ENCODE measurements at regions not wholly inside any gene's neighbourhood (a gene's known extent, or its start where the extent isn't known, plus 50 kb on each side); places are given as distances from the start of the nearest gene placed in this dataset.
"Not testable (repeated sequence)": the region's sequence is repeated elsewhere in the genome, so short reads cannot be mapped to it uniquely, and the experiment has no call there.

DNA sequence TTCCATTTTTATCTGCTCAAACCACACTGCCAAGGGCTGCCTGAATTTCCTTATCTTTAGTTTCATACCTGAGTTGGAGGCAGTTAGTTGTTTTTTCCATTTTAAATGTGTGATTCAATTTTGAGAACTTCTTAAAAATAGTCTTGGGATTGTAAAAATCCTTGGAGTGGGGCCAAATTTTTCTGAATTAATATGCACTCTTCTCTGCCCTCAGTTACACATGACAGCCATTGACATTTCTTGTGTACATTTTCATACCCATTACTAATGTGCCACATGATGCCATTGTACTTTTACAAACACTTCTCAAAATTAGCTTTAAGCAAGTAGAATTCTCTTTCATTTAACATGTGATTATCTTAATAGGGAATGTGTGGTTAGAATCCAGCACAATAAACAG, 141.7 kb downstream of the C3orf38 start:
- DNase-seq (ENCODE audit: low spot score) = no peak

DNA sequence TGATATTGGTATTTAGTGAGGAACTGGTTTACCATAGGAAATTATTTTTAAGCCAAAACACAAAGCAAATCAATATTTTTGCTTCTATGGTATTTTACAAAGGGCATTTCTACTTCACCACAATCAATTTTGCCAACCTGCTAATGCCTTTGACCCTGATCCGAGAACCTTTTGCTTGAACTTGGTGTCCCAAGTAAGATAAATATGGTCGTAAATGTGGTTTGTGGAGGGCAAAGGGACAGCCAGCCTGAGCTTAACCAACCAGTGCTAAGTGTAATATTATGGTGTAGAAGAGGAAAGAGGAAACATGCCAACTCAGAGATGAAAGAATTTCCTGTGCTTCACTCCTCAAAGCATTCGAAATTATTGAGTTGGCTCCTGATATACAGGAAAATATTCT, 148.4 kb downstream of the C3orf38 start:
- peak; percentile 34 for DNase-seq (ENCODE audit: low spot score)

DNA sequence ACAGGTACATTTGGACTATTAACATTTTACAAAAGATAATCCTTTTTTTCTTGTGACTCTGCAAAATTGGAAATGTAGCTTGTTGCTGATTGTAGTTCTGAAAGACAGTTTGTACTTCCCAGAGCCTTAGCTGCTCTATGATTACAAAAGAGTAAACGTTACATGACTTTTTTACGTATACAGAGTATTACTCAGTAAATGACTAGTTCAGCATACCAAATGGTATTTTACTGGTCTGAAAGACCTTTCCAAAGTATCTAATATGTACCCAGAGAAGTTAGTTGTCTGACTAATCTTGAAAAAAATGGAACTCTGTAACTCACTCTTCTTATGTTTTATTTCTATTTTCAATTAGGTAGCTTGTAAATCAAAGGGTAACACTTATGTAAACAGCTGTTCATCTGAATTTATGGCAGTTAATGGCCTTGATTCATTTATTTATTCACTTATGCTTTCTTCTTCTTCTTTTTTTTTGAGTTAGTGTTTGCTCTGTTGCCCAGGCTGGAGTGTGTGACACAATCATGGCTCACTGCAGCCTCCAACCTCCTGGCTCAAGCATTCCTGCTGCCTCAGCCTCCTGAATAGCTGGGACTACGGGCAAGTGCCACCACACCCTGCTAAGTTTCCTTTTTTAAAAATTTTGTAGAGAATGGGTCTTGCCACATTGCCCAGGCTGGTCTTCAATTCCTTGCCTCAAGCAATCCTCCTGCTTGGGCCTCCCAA, 151.7 kb downstream of the C3orf38 start:
- peak; percentile 31 for DNase-seq (ENCODE audit: low spot score)

DNA sequence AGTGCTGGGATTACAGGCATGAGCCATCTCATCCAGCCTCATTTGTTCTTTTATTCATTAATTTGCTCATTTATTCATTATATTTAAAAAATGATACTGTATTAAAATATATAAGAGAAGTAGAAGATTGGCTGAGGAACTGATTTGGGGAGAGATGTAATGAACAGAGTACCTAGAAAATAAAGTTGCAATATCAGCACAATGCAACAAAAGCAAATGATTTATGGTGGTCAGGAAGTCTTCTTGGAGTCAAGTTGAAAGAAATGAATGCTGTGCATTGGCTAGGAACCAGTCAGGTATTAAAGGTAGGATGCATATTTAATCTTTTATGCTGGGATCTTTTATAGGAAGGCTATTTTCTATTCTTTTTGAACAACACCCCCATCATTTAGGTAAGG, 152.2 kb downstream of the C3orf38 start:
- no peak for DNase-seq (ENCODE audit: low spot score)

DNA sequence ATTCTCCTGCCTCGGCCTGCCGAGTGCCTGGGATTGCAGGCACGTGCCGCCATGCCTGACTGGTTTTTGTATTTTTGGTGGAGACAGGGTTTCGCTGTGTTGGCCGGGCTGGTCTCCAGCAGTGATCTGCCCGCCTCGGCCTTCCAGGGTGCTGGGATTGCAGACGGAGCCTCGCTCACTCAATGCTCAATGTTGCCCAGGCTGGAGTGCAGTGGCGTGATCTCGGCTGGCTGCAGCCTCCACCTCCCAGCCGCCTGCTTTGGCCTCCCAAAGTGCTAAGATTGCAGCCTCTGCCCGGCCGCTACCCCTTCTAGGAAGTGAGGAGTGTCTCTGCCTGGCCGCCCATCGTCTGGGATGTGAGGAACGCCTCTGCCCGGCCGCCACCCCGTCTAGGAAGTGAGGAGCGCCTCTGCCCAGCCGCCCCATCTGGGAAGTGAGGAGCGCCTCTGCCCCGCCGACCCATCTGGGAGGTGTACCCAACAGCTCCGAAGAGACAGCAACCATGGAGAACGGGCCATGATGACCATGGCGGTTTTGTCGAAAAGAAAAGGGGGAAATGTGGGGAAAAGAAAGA, 153.7 kb downstream of the C3orf38 start:
- DNase-seq (ENCODE audit: low spot score) = not testable (repeated sequence)

DNA sequence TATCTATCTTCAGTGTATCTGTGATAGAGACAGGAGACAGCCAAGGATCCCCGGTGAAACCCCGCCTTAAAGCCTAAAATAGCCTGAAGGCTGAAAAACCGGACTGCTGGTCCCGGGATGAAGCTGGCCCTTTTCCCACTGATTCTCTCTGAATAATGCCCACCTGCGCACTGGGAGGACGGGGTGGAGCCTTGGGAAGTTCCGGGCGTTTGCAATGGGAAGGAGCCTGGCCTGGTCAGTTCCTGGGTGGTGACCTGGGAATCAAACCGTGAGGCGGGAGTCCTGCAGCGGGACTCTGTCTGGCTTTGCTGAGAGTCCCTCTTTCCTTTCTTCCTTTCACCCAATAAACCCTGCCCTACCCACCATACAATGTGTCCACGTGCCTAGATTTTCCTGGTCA, 157.9 kb downstream of the C3orf38 start:
- DNase-seq (ENCODE audit: low spot score) = no peak

DNA sequence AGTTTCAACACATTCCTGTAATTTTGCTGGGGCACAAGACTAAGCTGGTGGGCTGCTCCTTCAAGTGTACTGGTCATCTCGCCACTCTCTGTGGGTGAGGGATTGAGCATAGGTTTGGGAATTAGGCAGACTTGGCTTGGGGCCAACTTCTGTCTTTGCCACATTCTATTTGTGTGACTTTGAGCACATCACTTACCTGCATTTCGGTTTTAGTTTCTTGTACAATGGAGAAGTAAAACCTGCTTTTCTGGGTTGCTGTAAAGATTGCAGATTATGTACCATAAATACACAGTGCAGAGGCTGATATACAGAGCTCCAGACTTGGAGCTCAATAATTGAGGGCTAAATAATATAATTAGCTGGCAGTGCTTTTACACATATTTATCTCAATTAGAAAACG, 162.1 kb downstream of the C3orf38 start:
- DNase-seq (ENCODE audit: low spot score) = no peak

DNA sequence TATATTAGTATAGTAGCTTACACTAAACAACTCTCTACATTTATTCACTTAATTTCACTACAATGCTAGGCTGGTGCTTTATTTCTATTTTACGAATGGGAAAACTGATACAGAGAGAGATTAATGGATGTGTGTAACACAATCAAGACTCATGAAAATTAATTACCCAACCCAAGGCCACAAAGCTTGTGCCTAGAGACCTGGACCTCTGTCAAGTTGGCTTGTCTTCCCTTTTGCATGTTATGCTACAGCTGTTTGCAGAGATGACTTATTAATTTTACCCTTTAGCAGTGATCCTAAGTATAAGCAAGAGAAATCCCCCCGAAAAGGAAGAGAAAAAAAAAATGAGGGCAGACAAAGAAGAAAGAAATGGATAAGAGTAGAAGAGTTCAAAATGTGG, 162.5 kb downstream of the C3orf38 start:
- DNase-seq (ENCODE audit: low spot score) = no peak

DNA sequence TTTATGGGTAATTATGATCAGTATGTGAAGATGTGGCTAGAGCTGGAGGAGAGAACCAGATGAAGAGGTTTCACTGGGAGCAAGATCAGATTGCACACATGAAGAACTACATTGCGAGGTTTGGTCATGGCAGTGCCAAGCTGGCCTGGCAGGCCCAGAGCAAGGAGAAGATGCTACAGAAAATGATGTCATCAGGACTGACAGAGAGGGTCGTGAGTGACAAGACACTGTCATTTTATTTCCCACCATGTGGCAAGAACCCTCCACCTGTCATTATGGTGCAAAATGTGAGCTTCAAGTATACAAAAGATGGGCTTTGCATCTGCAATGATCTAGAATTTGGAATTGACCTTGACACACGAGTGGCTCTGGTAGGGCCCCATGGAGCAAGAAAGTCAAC, 168.3 kb downstream of the C3orf38 start:
- DNase-seq (ENCODE audit: low spot score) = no peak

DNA sequence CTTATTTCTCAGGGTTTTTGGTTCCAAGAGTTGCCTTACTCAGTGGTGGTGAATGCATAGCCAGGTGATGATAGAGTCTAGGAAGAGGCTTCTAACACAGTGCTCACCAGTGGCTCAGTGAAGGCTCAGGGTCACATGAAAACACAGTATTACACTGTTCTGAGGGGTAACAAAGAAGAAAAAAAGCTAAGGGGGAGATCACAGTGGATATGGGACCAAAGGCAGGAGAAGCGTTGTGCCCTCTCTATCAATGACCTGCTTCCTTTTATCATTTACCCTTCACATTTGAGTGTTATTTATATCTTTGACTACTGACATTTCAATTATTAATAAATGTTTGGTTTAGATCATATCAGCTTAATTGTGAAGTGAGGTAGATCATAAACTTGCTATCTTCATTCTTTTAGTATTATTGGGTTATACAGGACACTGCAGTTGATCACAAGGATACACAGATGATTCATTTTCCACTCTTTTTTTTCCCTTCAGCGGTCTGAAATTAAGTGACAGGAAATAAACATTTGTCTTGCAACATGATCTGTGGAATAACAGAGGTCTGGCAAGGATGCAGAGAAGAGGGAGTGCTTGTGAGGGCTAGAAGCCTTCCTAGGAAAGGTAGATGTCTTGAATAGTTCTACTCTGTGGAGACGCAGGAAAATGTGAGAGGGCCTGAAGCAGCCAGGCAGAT, 171.7 kb downstream of the C3orf38 start:
- DNase-seq (ENCODE audit: low spot score) = no peak

DNA sequence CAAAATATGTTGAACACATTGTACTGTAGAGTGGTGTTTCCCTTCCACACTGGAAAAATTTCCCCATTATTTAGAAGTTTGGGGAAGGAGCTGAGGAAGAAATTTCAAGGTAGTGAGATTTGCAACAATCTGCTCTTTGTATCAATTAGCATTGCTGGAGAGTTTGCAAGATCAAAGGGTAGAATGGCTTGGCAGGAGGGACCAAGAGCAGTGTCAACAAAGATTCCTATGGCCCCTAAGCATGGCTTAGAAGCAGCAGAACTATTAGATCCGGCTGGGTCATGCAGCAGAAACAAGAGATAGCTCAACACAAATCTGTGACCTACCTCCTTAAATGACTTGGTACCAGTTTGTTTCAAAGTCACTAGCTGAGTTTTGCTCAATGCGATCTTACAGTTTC, 175.0 kb downstream of the C3orf38 start:
- no peak for DNase-seq (ENCODE audit: low spot score)

DNA sequence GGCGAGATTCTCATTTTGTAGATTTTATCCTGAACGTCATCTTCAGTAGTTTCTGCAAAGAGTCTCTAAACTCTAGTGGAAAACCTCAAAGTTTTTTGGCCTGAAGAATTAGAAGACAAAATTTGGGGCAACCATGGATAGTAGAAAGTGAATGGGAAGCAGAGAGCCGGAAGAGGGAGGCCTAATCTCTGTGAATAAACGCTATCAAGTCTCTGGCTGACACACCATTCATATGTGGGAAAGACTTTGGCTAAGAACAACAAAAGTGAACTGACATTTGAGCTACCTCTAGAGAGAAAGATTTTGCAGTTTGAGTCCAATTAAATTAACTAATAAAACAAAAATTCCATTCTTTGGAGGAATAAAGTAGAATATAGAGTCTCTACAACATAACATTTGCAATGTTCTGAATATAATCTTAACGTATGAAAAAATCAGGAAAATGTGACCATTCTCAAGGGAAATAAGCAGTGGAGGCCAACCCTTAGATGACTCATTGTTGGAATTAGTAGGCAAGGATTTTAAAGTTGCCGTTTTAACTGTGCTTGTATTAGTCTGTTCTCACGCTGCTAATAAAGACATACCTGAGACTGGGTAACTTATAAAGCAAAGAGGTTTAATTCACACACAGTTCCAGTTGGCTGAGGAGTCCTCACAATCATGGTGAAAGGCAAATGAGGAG, 184.6 kb downstream of the C3orf38 start:
- DNase-seq (ENCODE audit: low spot score) = no peak

DNA sequence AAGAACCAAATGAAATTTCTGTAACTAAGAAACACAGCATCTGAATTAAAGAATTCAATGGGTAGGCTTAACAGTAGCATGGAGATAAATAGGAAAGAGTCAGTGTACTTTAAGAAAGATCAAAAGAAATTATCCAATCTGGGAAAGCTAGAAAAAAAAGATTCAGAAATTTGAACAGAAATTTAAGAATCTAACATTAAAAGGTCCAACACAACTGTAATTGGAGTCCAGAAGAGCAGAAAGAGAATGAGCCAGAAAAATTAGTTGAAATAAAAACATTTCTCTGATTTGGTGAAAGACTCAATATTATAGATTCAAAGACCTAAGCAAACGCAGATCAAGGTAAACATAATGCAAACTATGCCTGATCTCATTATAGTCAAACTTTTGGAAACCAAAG, 187.1 kb downstream of the C3orf38 start:
- no peak for DNase-seq (ENCODE audit: low spot score)

DNA sequence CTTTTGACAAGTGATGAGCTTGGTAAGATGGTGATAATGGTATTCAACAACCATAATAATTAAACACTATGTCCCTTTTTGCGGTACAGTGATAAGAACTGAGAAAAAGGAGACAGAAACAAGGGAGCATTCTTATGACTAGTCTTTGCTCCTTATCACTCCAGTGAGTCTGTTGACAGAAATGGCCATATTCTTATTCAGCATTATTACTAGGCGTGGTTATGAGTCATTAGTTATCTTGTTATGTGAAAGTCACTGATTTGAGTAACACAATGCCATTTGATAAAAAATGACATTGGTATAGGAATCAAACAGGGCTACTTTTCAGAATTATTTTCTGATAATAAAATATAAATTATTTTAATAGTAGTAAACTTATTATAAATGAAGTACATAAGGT, 193.5 kb downstream of the C3orf38 start:
- DNase-seq (ENCODE audit: low spot score) = peak; percentile 30

DNA sequence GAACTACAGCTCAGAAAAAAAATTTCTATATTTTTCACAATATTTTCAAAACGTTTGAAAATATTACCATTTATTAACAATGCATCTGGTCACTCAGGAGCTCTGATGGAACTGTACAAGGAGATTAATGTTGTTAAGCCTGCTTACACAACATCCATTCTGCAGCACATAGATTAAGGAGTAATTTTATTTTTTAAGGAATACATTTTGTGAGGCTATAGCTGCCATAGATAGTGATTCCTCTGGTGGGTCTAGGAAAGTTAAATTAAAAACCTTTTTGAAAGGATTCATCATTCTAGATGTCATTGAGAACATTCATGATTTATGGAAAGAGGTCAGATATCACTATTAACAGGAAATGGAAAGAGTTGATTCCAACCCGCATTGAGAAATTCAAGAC, 196.9 kb downstream of the C3orf38 start:
- DNase-seq (ENCODE audit: low spot score) = no peak

DNA sequence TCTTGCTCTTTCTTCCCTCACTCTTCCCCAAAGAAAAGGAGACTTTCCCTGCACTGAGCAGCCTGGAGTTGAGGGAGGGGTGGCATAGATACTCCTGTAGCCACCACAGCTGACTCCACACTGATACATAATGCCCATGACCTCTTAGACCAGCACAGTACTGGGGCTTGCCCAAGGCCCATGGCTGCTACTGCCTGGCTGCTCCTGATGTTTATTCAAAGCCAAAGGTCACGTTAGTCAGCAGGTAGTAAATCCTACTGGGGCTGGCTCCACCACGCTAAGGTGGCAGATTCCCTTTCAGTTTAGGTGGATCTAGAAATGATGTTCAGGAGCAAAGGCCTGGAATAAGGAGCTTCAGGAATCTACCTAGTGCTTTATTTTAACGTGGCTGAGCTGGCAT, 212.7 kb downstream of the C3orf38 start:
- peak; percentile 45 for DNase-seq (ENCODE audit: low spot score)

DNA sequence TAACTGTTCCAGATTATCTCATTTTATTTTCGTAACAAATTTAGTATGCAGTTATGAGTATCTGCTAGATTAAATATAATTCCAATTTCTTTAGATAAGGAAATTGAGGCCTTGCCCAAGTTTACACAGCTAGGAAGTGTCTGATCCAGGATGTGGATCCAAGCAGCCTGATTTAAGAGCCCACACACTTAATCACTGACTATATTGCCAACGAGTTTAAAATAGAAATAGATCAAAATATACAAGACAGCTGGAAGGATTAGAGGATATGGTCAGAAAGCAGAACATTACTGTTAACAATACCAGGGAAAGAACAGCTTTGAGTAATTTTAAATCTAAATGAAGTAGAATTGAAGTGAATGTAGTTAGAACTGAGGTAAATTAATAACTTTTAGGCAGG, 215.2 kb downstream of the C3orf38 start:
- no peak for DNase-seq (ENCODE audit: low spot score)

DNA sequence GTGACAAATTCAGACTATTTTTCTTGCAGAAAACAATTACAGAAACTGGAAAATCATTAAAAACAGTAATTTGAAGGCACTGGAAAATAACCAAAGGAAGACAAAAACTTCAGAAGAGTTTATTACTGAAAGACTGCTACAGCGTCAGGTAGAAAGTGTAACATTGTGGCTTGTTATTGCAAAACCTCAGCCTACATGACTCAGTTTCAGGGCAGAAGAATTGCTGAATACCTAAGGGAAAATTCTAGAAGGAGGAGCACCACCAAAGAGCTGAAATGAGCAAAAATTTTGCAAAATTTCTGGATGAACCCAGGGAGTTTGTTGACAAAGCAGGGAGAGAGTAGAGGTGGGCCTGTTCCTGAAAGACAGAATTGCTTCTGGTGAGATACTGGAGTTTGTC, 219.6 kb downstream of the C3orf38 start:
- DNase-seq (ENCODE audit: low spot score) = no peak

DNA sequence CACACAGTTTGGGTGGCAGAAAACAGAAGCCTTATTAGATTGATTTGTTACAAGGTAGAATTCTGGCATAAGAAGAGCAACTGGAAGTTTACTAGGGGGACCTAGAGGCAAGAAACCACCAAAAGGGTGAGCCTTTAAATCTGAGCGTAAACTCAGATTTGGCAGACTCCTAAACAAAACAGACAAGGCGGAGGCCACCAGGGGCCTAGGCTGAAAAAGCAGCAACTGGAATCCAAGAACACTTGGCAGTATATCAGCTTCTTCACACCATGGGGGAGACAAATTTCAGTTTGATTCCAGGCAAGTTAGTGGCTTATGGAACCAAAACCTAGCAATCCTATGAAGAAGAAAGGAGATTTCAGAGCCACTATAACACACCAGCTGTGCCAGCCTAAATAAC, 220.0 kb downstream of the C3orf38 start:
- DNase-seq (ENCODE audit: low spot score) = no peak

DNA sequence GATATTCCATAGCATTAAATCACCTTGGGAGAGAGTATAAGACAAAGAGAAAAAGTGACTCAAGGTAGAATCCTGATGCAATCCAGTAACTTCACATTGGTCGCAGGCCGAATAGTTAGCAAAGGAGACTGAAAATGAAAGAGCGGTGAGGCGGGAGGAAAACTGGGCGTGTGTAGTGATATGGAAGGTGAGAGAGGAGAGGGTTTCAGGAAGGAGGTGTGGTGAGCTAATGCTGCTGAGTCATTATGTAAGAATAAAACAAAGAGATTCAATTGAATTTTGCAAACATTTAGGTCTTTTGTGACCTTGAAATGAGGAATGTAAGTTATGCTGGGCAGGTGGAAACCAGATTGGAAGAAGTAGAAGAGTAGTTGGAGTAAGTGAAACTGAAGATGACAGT, 235.3 kb downstream of the C3orf38 start:
- DNase-seq (ENCODE audit: low spot score) = peak; percentile 6

DNA sequence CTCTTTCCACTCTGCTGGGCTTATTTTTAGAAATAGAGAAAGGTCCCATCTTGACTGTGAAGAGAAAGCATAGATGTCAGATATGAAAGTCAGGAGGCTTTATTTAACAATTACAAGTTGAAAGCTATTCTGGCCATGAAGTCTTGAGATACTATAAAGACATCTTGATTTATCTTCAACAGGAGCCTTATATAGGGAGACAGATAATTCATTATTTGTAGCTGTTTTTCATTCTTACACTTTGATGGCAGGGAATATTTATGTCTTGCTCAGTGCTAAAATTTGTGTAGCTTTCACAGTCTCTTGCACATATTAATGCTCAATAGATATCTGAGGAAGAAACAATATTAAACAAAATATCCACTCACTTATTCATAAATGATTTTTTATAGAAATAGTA, 248.8 kb downstream of the C3orf38 start:
- DNase-seq (ENCODE audit: low spot score) = no peak

DNA sequence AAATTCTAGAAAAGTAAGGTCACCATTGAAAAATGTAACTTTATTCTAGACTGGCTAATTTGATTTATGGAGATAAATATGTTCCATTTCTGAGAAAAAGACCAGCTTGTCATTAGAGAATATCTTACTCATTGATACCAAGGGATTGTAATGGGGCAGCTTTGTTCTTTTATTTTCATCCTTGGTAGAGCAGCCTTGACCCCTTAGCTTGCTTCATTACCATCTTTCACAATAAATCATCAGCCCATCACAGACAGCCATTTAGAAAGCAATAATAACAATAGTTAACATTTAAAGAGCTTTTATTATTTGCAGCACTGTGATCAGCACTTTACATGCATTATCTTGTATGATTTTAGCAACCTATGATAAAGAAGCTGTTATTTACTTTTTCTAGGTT, 253.6 kb downstream of the C3orf38 start:
- DNase-seq (ENCODE audit: low spot score) = no peak

DNA sequence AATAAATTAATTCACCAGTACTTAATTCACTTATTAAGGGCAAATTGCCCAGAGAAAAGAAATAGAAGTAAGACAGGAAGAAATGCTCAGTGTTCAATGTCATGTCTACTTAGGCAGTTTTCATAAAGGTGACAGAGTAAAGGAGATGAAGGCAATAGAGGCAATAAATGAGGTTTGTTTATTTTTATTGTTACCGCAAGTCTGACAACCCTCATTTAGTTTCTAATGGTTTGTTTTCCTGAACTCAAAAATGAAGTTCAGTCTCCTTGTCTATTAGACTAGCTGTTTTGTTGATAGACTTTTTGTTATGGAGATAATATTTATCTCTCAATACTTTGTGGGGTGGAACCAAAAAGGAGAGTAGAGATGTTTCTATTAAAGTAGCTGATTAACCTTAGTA, 258.3 kb downstream of the C3orf38 start:
- no peak for DNase-seq (ENCODE audit: low spot score)
